Gastrocnemius medialis (tissue), 4 donors: ENCODE measurements at regions not wholly inside any gene's neighbourhood (a gene's known extent, or its start where the extent isn't known, plus 50 kb on each side); places are given as distances from the start of the nearest gene placed in this dataset.

Experiments used
- POLR2A ChIP-seq, 2 donors: fragments of 450-650 bp; IDR thresholded peaks; one replicate each; pipeline ENCODE4 v1.6.1; 2017; ENCODE audit warnings: antibody characterized with exemption in 2 of 2, mild to moderate bottlenecking in 2 of 2, moderate library complexity in 2 of 2
- TF ChIP-seq, protein P1 (sequence below), 5 experiments: fragments of 450-650 bp in 3 of 5; fragments of 200-600 bp in 2 of 5; sonication (generic) in 2 of 5; IDR thresholded peaks in 4 of 5; conservative IDR thresholded peaks in 1 of 5; 1 replicate in 4 of 5; 2 replicates in 1 of 5; pipeline ENCODE4 v1.5.1; 2016 to 2019; ENCODE audit warnings: antibody characterized with exemption in 5 of 5, mild to moderate bottlenecking in 3 of 5, moderate library complexity in 3 of 5

- TF ChIP-seq, protein P1, sequence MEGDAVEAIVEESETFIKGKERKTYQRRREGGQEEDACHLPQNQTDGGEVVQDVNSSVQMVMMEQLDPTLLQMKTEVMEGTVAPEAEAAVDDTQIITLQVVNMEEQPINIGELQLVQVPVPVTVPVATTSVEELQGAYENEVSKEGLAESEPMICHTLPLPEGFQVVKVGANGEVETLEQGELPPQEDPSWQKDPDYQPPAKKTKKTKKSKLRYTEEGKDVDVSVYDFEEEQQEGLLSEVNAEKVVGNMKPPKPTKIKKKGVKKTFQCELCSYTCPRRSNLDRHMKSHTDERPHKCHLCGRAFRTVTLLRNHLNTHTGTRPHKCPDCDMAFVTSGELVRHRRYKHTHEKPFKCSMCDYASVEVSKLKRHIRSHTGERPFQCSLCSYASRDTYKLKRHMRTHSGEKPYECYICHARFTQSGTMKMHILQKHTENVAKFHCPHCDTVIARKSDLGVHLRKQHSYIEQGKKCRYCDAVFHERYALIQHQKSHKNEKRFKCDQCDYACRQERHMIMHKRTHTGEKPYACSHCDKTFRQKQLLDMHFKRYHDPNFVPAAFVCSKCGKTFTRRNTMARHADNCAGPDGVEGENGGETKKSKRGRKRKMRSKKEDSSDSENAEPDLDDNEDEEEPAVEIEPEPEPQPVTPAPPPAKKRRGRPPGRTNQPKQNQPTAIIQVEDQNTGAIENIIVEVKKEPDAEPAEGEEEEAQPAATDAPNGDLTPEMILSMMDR (IDR thresholded peaks at IDR 0.05 in 4 of 5, conservative IDR thresholded peaks at IDR 0.05 in 1 of 5) = no peak
- no peak for TF ChIP-seq POLR2A (IDR thresholded peaks at IDR 0.05)
Observed at GRCh38 chr10:105585171-105585570, 944.1 kb downstream of the SORCS3 start.
